PC-3 (cell line): ENCODE measurements at regions not wholly inside any gene's neighbourhood (a gene's known extent, or its start where the extent isn't known, plus 50 kb on each side); places are given as distances from the start of the nearest gene placed in this dataset.

Experiments
- EZH2 ChIP-seq: fragments of 300-600 bp; sonication (generic); IDR thresholded peaks from one replicate; pipeline ENCODE4 v1.6.1; 2017; ENCODE audit warnings: antibody characterized with exemption, mild to moderate bottlenecking, low read length; ENCODE audit not compliant: unreplicated experiment
- TF ChIP-seq, protein P1 (sequence below): fragments of 300-600 bp; sonication (generic); conservative IDR thresholded peaks from 2 replicates; pipeline ENCODE4 v1.5.1; 2017; ENCODE audit warnings: antibody characterized with exemption, low read depth, mild to moderate bottlenecking, low read length

DNA sequence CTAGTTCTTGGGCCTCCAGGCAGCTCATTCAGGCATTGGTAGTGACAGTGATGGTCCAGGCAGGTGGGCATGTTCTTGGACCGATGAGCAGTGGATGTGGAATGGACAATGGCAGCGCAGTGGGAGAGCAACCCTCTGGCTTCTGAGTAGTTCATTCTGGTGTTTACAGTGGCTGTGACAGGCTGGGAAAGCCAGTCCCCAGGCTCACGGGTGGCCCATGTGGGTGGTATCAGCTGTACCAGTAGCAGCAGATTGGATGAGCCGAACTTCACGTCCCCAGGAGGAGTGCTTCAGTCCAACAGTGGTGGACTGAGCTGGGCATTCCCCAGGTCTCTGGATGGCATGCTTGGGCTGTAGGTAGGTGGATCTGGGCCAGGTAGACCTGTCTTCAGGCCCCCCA, 515.6 kb upstream of the ACO1 start:
- TF ChIP-seq, protein P1, sequence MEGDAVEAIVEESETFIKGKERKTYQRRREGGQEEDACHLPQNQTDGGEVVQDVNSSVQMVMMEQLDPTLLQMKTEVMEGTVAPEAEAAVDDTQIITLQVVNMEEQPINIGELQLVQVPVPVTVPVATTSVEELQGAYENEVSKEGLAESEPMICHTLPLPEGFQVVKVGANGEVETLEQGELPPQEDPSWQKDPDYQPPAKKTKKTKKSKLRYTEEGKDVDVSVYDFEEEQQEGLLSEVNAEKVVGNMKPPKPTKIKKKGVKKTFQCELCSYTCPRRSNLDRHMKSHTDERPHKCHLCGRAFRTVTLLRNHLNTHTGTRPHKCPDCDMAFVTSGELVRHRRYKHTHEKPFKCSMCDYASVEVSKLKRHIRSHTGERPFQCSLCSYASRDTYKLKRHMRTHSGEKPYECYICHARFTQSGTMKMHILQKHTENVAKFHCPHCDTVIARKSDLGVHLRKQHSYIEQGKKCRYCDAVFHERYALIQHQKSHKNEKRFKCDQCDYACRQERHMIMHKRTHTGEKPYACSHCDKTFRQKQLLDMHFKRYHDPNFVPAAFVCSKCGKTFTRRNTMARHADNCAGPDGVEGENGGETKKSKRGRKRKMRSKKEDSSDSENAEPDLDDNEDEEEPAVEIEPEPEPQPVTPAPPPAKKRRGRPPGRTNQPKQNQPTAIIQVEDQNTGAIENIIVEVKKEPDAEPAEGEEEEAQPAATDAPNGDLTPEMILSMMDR: no peak
- TF ChIP-seq EZH2: no peak
